Peyer's patch (tissue), 4 donors: ENCODE measurements at regions not wholly inside any gene's neighbourhood (a gene's known extent, or its start where the extent isn't known, plus 50 kb on each side); places are given as distances from the start of the nearest gene placed in this dataset.
"Not testable (repeated sequence)": the region's sequence is repeated elsewhere in the genome, so short reads cannot be mapped to it uniquely, and the experiment has no call there.

Experiments used
- CTCF ChIP-seq, 6 experiments: fragments of 450-650 bp in 4 of 6; fragments of 200-600 bp in 2 of 6; sonication (generic) in 1 of 6; IDR thresholded peaks; one replicate each; pipeline ENCODE4 v1.5.1; 2017 to 2019; ENCODE audit warnings: antibody characterized with exemption in 6 of 6, mild to moderate bottlenecking in 3 of 6, moderate library complexity in 1 of 6
- POLR2A ChIP-seq, 2 donors: fragments of 450-650 bp; IDR thresholded peaks; one replicate each; pipeline ENCODE4 v1.5.1; 2017; ENCODE audit warnings: antibody characterized with exemption in 2 of 2, mild to moderate bottlenecking in 2 of 2, moderate library complexity in 2 of 2

GRCh38 chr1:219707885-219708284 lies 95.0 kb upstream of the ZC3H11B start:
- TF ChIP-seq POLR2A, CTCF (IDR thresholded peaks at IDR 0.05): not testable (repeated sequence)
